Endothelial cell of umbilical vein (primary cell): ENCODE measurements at regions not wholly inside any gene's neighbourhood (a gene's known extent, or its start where the extent isn't known, plus 50 kb on each side); places are given as distances from the start of the nearest gene placed in this dataset.

Source experiments
- BruUV-seq: library from RNA; stranded (reverse); fragments of 400-500 nt; replicated peaks from 2 replicates; lab custom pipeline; 2021; lab: Mats Ljungman, UMichigan
- CTCF ChIA-PET: fragments of 300-600, 350-600 bp; sonication (Branson Sonifier 250); formaldehyde crosslinking; loops from one replicate; lab custom pipeline; 2021; ENCODE audit warnings: antibody characterized with exemption, inconsistent platforms; lab: Charles Lee
- POLR2A ChIA-PET: fragments of 300-600, 350-600 bp; sonication (Branson Sonifier 250); formaldehyde crosslinking; loops from one replicate; lab custom pipeline; 2021; ENCODE audit warnings: antibody characterized with exemption, inconsistent platforms; lab: Charles Lee
- DNase-seq: peaks from one replicate; pipeline ENCODE4 v3.0.0-alpha.2; 2011; ENCODE audit warnings: low read depth, low spot score
- FAIRE-seq: peaks from 2 replicates; lab custom pipeline; 2011; peaks lifted over from hg19 to GRCh38; lab: Jason Lieb, UNC
- H2AFZ ChIP-seq: 2 replicates; pipeline ENCODE4 v1.6.0; 2012; ENCODE audit warnings: low read depth, low read length, control low read depth, inconsistent platforms
- H3K27ac ChIP-seq: 2 replicates; pipeline ENCODE4 v1.5.1; 2011; ENCODE audit warnings: low read depth, mild to moderate bottlenecking, control low read depth, low read length, moderate library complexity; ENCODE audit not compliant: insufficient read depth
- H3K27me3 ChIP-seq, 2 experiments: 2 replicates each; pipeline versions ENCODE4 v1.6.0 to v1.6.1; 2011; ENCODE audit warnings: low read length in 2 of 2, mixed read lengths in 1 of 2; ENCODE audit not compliant: control insufficient read depth in 2 of 2, insufficient read depth in 2 of 2
- H3K36me3 ChIP-seq, 2 experiments: 2 replicates in 1 of 2; 3 replicates in 1 of 2; pipeline ENCODE4 v1.5.1; 2011; ENCODE audit warnings: low read length in 2 of 2, mild to moderate bottlenecking in 1 of 2, moderate library complexity in 1 of 2; ENCODE audit not compliant: control insufficient read depth in 2 of 2, insufficient read depth in 2 of 2; ENCODE audit errors: extremely low read depth in 1 of 2
- H3K4me1 ChIP-seq: 3 replicates; pipeline ENCODE4 v1.5.1; 2011; ENCODE audit warnings: mild to moderate bottlenecking, low read length; ENCODE audit not compliant: control insufficient read depth, insufficient read depth; ENCODE audit errors: extremely low read depth
- H3K4me2 ChIP-seq: 2 replicates; pipeline ENCODE4 v1.6.1; 2011; ENCODE audit warnings: low read length, control low read depth, mixed read lengths; ENCODE audit not compliant: insufficient read depth
- H3K4me3 ChIP-seq, 3 experiments: fragments of 200-600 bp in 1 of 3; sonication (generic), shearing (Covaris generic) in 1 of 3; replicated peaks in 1 of 3; 2 replicates each; pipeline ENCODE4 v1.5.1; 2011 to 2016; ENCODE audit warnings: control low read depth in 3 of 3, low read length in 3 of 3, mild to moderate bottlenecking in 2 of 3, inconsistent platforms in 1 of 3, low read depth in 1 of 3, moderate library complexity in 1 of 3; ENCODE audit not compliant: insufficient read depth in 1 of 3
- H3K79me2 ChIP-seq: 2 replicates; pipeline ENCODE4 v1.6.0; 2012; ENCODE audit warnings: low read length, inconsistent platforms; ENCODE audit not compliant: control insufficient read depth, insufficient read depth
- H3K9ac ChIP-seq: replicated peaks from 2 replicates; pipeline ENCODE3; 2011; ENCODE audit warnings: low read length, control low read depth; ENCODE audit not compliant: insufficient read depth; ENCODE audit errors: extremely low read depth
- H3K9me1 ChIP-seq: replicated peaks from 3 replicates; pipeline ENCODE4 v1.6.0; 2011; ENCODE audit warnings: mild to moderate bottlenecking, low read length; ENCODE audit not compliant: control insufficient read depth, insufficient read depth; ENCODE audit errors: extremely low read depth
- H3K9me3 ChIP-seq: replicated peaks from 2 replicates; pipeline ENCODE4 v1.5.1; 2012; ENCODE audit warnings: low read length, inconsistent platforms; ENCODE audit not compliant: control insufficient read depth, insufficient read depth
- H4K20me1 ChIP-seq: replicated peaks from 2 replicates; pipeline ENCODE3; 2011; ENCODE audit warnings: mild to moderate bottlenecking, low read length; ENCODE audit not compliant: control insufficient read depth, insufficient read depth; ENCODE audit errors: extremely low read depth
- EZH2 ChIP-seq: IDR thresholded peaks from 2 replicates; pipeline ENCODE4 v1.6.1; 2012; ENCODE audit warnings: borderline replicate concordance, low read depth, mild to moderate bottlenecking, moderate library complexity, low read length, inconsistent platforms; ENCODE audit not compliant: severe bottlenecking
- FOS ChIP-seq: IDR thresholded peaks from 2 replicates; pipeline ENCODE4 v1.6.1; 2011; ENCODE audit warnings: mild to moderate bottlenecking, low read length, moderate library complexity, borderline replicate concordance; ENCODE audit not compliant: insufficient read depth
- GATA2 ChIP-seq: IDR thresholded peaks from 2 replicates; pipeline ENCODE4 v1.7.0; 2011; ENCODE audit warnings: low read depth, mild to moderate bottlenecking, moderate library complexity, mixed read lengths, low read length; ENCODE audit not compliant: insufficient read length, insufficient read depth
- JUN ChIP-seq: IDR thresholded peaks from 2 replicates; pipeline ENCODE4 v1.6.1; 2011; ENCODE audit warnings: borderline replicate concordance, low read depth; ENCODE audit not compliant: insufficient read length, insufficient read depth
- MYC ChIP-seq: IDR thresholded peaks from one replicate; pipeline ENCODE4 v1.6.1; 2011; ENCODE audit warnings: mild to moderate bottlenecking, low read depth, low read length
- POLR2A ChIP-seq: IDR thresholded peaks from 2 replicates; pipeline ENCODE4 v1.6.1; 2012; ENCODE audit warnings: low read depth, mild to moderate bottlenecking, control low read depth, low read length
- POLR2AphosphoS5 ChIP-seq: IDR thresholded peaks from 2 replicates; pipeline ENCODE4 v1.6.1; 2012; ENCODE audit warnings: low read depth, mild to moderate bottlenecking, control low read depth, low read length, moderate library complexity; ENCODE audit not compliant: insufficient read depth
- dilution Hi-C: fragments of 300-500 bp; cut with MboI; formaldehyde crosslinking; loops from one replicate; pipeline ENCODE4 v1.15.0; 2019; ENCODE audit warnings: low sequenced_read_pairs; ENCODE audit not compliant: extremely low pct_ligation_motif_present
- intact Hi-C: fragments of 100-400 bp; cut with micrococcal nuclease; formaldehyde crosslinking; loops from one replicate; pipeline ENCODE4 v1.10.0; 2022
- TF ChIP-seq, protein P1 (sequence below): IDR thresholded peaks from 2 replicates; pipeline ENCODE4 v1.6.1; 2011; ENCODE audit not compliant: insufficient read depth, insufficient read length
- TF ChIP-seq, protein P2 (sequence below), 2 donors: IDR thresholded peaks; 1 replicate in 1 of 2; 2 replicates in 1 of 2; pipeline ENCODE4 v1.5.1; 2011; ENCODE audit warnings: low read length in 2 of 2, mild to moderate bottlenecking in 2 of 2, moderate library complexity in 2 of 2, control low read depth in 1 of 2, inconsistent platforms in 1 of 2, low read depth in 1 of 2; ENCODE audit not compliant: insufficient read depth in 1 of 2; ENCODE audit errors: extremely low read depth in 1 of 2

DNA sequence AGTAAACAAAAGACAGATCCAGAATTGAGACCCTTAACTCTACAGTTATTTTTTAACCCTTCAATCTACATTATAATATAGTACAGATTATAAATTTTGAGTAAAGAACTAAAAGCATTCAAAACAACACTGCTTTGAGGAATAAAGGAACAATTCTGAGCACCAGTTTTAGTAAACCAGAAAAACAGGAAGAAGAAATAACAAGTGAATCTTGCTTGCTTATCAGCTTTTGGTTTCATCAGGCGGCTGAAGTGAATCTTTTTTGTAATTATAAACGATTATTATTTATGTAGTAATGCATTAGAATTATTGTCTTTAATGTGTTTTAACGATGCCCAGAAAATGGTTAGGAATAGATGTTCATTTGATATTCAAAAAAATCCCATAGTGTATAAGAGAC is 305.4 kb downstream of the ARAP2 start:
- ChIA-PET POLR2A (no interaction called here), CTCF (no interaction called here)
- Histone ChIP-seq H3K4me2 (no peak overlapping the region), H3K9me3 (no peaks in the 10 kb centered on the region), H3K79me2 (no peaks in the 10 kb centered on the region), H3K9ac (no peak overlapping the region), H3K4me1 (no peaks in the 10 kb centered on the region), H2AFZ (no peak overlapping the region), H4K20me1 (no peaks in the 10 kb centered on the region), H3K27me3 (no peaks in the 10 kb centered on the region), H3K27ac (no peak overlapping the region), H3K36me3 (no peaks in the 10 kb centered on the region), H3K4me3 (no peak overlapping the region), H3K9me1 (no peaks in the 10 kb centered on the region)
- FAIRE-seq (no peak), DNase-seq (no peak)
- dilution Hi-C loops (no loop called here), intact Hi-C loops (no loop called here)
- BruUV-seq, result no TSS peak
- TF ChIP-seq EZH2, result no peak
- TF ChIP-seq FOS, result no peak
- TF ChIP-seq MYC, result no peak
- TF ChIP-seq POLR2AphosphoS5, result no peak
- TF ChIP-seq, protein P1, sequence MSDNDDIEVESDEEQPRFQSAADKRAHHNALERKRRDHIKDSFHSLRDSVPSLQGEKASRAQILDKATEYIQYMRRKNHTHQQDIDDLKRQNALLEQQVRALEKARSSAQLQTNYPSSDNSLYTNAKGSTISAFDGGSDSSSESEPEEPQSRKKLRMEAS, result no peak
- no peak for TF ChIP-seq POLR2A
- no peak for TF ChIP-seq JUN
- TF ChIP-seq GATA2, result no peak
- TF ChIP-seq, protein P2, sequence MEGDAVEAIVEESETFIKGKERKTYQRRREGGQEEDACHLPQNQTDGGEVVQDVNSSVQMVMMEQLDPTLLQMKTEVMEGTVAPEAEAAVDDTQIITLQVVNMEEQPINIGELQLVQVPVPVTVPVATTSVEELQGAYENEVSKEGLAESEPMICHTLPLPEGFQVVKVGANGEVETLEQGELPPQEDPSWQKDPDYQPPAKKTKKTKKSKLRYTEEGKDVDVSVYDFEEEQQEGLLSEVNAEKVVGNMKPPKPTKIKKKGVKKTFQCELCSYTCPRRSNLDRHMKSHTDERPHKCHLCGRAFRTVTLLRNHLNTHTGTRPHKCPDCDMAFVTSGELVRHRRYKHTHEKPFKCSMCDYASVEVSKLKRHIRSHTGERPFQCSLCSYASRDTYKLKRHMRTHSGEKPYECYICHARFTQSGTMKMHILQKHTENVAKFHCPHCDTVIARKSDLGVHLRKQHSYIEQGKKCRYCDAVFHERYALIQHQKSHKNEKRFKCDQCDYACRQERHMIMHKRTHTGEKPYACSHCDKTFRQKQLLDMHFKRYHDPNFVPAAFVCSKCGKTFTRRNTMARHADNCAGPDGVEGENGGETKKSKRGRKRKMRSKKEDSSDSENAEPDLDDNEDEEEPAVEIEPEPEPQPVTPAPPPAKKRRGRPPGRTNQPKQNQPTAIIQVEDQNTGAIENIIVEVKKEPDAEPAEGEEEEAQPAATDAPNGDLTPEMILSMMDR (IDR thresholded peaks at IDR 0.05; ENCODE audit: extremely low read depth in 1 of 2, insufficient read depth in 1 of 2, low read depth in 1 of 2, low read length in 2 of 2), result no peak
